HepG2 (cell line): ENCODE measurements at regions not wholly inside any gene's neighbourhood (a gene's known extent, or its start where the extent isn't known, plus 50 kb on each side); places are given as distances from the start of the nearest gene placed in this dataset.

ENCODE experiments used
- ATAC-seq: fragments of 200-7000 bp; cut with Tn5 transposase; 3 replicates; pipeline ENCODE4 v1.9.1; 2020; ENCODE audit warnings: mild to moderate bottlenecking, moderate library complexity
- BruUV-seq: library from RNA; stranded (reverse); fragments of 400-500 nt; replicated peaks from 2 replicates; lab custom pipeline; 2021; lab: Mats Ljungman, UMichigan
- CTCF ChIA-PET: fragments of 300-600 bp; formaldehyde crosslinking; extraction: SDS; loops from one replicate; lab custom pipeline; 2021; ENCODE audit warnings: low total read pairs, inconsistent platforms, low intra/inter-chr PET ratio; lab: Yijun Ruan, JAX
- POLR2A ChIA-PET: fragments of 350-600 bp; sonication (Branson Sonifier 250); formaldehyde crosslinking; loops from one replicate; lab custom pipeline; 2020; ENCODE audit warnings: antibody characterized with exemption, inconsistent platforms; lab: Yijun Ruan, JAX
- DNase-seq: peaks from one replicate; pipeline ENCODE4 v3.0.0-alpha.2; 2015; ENCODE audit warnings: low spot score
- FAIRE-seq: peaks from 3 replicates; lab custom pipeline; 2011; peaks lifted over from hg19 to GRCh38; lab: Jason Lieb, UNC
- H2AFZ ChIP-seq: one replicate; pipeline ENCODE4 v1.6.1; 2011; ENCODE audit warnings: low read length, inconsistent platforms
- H3K27ac ChIP-seq: fragments of 300-600 bp; 3 replicates; pipeline ENCODE4 v1.8.0; 2011; ENCODE audit warnings: mixed run types, mild to moderate bottlenecking, mixed read lengths, low read length, inconsistent platforms; ENCODE audit not compliant: insufficient read depth; ENCODE audit errors: extremely low read length
- H3K27me3 ChIP-seq, 2 experiments: fragments of 200-600 bp in 1 of 2; 2 replicates in 1 of 2; 3 replicates in 1 of 2; pipeline versions ENCODE4 v1.6.0 to v1.8.0; 2011; ENCODE audit warnings: low read length in 2 of 2, mild to moderate bottlenecking in 2 of 2, moderate library complexity in 2 of 2, inconsistent platforms in 1 of 2; ENCODE audit not compliant: insufficient read depth in 2 of 2, control insufficient read depth in 1 of 2
- H3K36me3 ChIP-seq, 2 experiments: fragments of 200-600 bp in 1 of 2; replicated peaks in 1 of 2; 2 replicates in 1 of 2; 3 replicates in 1 of 2; pipeline versions ENCODE4 v1.5.1 to v1.8.0; 2011; ENCODE audit warnings: low read length in 2 of 2, inconsistent platforms in 1 of 2; ENCODE audit not compliant: insufficient read depth in 2 of 2, control insufficient read depth in 1 of 2
- H3K4me1 ChIP-seq: 2 replicates; pipeline ENCODE4 v1.5.1; 2012; ENCODE audit warnings: low read length, inconsistent platforms; ENCODE audit not compliant: insufficient read depth
- H3K4me2 ChIP-seq: 2 replicates; pipeline ENCODE4 v1.6.0; 2011; ENCODE audit warnings: low read depth, low read length, inconsistent platforms
- H3K4me3 ChIP-seq, 3 experiments: fragments of 200-600 bp in 1 of 3; sonication (generic), shearing (Covaris generic) in 1 of 3; replicated peaks in 1 of 3; 2 replicates each; pipeline ENCODE4 v1.5.1; 2011 to 2016; ENCODE audit warnings: low read length in 3 of 3, inconsistent platforms in 2 of 3, low read depth in 2 of 3, mild to moderate bottlenecking in 2 of 3, control low read depth in 1 of 3, mixed read lengths in 1 of 3; ENCODE audit not compliant: insufficient read depth in 1 of 3
- H3K79me2 ChIP-seq: one replicate; pipeline ENCODE4 v1.6.1; 2011; ENCODE audit warnings: low read length, inconsistent platforms; ENCODE audit not compliant: insufficient read depth
- H3K9ac ChIP-seq: 2 replicates; pipeline ENCODE4 v1.6.0; 2011; ENCODE audit warnings: mild to moderate bottlenecking, low read depth, low read length, inconsistent platforms; ENCODE audit not compliant: insufficient read depth
- H3K9me3 ChIP-seq: 2 replicates; pipeline ENCODE4 v1.5.1; 2012; ENCODE audit warnings: mild to moderate bottlenecking, low read length
- H4K20me1 ChIP-seq: 2 replicates; pipeline ENCODE4 v1.6.0; 2011; ENCODE audit warnings: inconsistent platforms, mild to moderate bottlenecking, low read length, moderate library complexity; ENCODE audit not compliant: insufficient read depth
- AKAP8 ChIP-seq: sonication (generic); formaldehyde crosslinking; IDR thresholded peaks from 2 replicates; pipeline ENCODE4 v1.5.1; 2020; ENCODE audit warnings: mild to moderate bottlenecking, missing genetic modification reagents
- HDAC2 ChIP-seq: sonication (generic); formaldehyde crosslinking; IDR thresholded peaks from 2 replicates; pipeline ENCODE4 v1.4.0; 2020; ENCODE audit warnings: missing genetic modification reagents
- IKZF1 ChIP-seq: fragments of 450-650 bp; IDR thresholded peaks from 2 replicates; pipeline ENCODE4 v1.7.1; 2016
- KLF16 ChIP-seq, 2 experiments: sonication (generic) in 1 of 2; formaldehyde crosslinking in 1 of 2; IDR thresholded peaks; 2 replicates each; pipeline versions ENCODE4 v1.6.1 to v1.8.0; 2016 to 2023; ENCODE audit warnings: missing genetic modification reagents in 2 of 2, missing compliant biosample characterization in 1 of 2
- TARDBP ChIP-seq: sonication (generic); formaldehyde crosslinking; IDR thresholded peaks from 2 replicates; pipeline ENCODE4 v1.8.0; 2022; ENCODE audit warnings: mild to moderate bottlenecking, missing genetic modification reagents
- ZNF121 ChIP-seq: sonication (generic); formaldehyde crosslinking; IDR thresholded peaks from 2 replicates; pipeline ENCODE4 v1.5.0; 2020; ENCODE audit warnings: mild to moderate bottlenecking, missing genetic modification reagents
- ZNF230 ChIP-seq: sonication (generic); formaldehyde crosslinking; IDR thresholded peaks from 2 replicates; pipeline ENCODE4 v1.4.0; 2020; ENCODE audit warnings: mild to moderate bottlenecking, missing genetic modification reagents
- ZNF781 ChIP-seq: sonication (generic); formaldehyde crosslinking; IDR thresholded peaks from 2 replicates; pipeline ENCODE4 v1.5.1; 2020; ENCODE audit warnings: borderline replicate concordance, mild to moderate bottlenecking, missing genetic modification reagents; ENCODE audit errors: not compliant biosample characterization
- ZNF792 ChIP-seq: IDR thresholded peaks from 2 replicates; pipeline ENCODE4 v1.6.1; 2016
- WGBS: methylation state at CpG from one replicate; pipeline ENCODE4 v1.1.6; 2017; ENCODE audit warnings: low lambda C conversion rate; 5-methylcytosine and 5-hydroxymethylcytosine counted together
- in situ Hi-C: cut with HindIII; loops from 2 replicates; pipeline ENCODE4 v1.10.0; 2017; ENCODE audit warnings: low pct_unique_long_range_greater_than_20kb; ENCODE audit not compliant: extremely low pct_ligation_motif_present
- intact Hi-C: fragments of 100-400 bp; cut with micrococcal nuclease; formaldehyde crosslinking; loops from one replicate; pipeline ENCODE4 v1.10.0; 2022; ENCODE audit not compliant: unreplicated experiment
- TF ChIP-seq, protein P1 (sequence below), 2 experiments: sonication (generic) in 1 of 2; formaldehyde crosslinking in 1 of 2; IDR thresholded peaks; 2 replicates each; pipeline versions ENCODE4 v1.6.1 to v1.9.0; 2014 to 2022; ENCODE audit warnings: antibody characterized with exemption in 1 of 2, borderline replicate concordance in 1 of 2, inconsistent platforms in 1 of 2, low read depth in 1 of 2, missing genetic modification reagents in 1 of 2

DNA sequence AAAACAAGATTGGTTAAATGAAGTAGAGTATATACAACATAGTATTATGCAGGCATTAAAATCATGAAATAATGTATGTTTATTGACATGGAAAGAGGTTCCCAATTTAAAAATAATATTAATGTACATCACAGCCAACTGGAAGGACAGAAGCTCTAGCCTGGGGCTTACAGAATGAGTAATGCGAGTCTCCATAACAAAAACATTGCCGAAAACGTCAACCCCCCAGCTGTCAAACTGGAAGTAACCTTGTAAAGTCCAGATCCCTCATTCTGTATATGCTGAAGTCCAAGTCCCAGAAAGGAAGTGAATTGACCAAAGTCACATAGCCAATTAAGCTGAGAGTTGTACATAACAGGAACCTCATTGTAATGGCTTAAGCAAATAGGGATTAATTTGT lies 128.7 kb upstream of the ECI2 start:
- H3K4me3 ChIP-seq = no peak overlapping the region
- WGBS = 8% methylated on average over 3 of the region's 3 CpGs
- POLR2A ChIA-PET = no interaction called here

More for the DNA sequence above, 128.7 kb upstream of the ECI2 start:
- no TSS peak for BruUV-seq
- H3K36me3 ChIP-seq = no peaks in the 10 kb centered on the region
- DNase-seq (no peak), FAIRE-seq (no peak), ATAC-seq (no peak)
- H3K27ac ChIP-seq = no peak overlapping the region
- no peak overlapping the region for H2AFZ ChIP-seq
- TF ChIP-seq ZNF781 (no peak), KLF16 (CRISPR knock-in tag; IDR thresholded peaks at IDR 0.05) (no peak), ZNF792 (no peak), ZNF121 (CRISPR knock-in tag) (no peak), IKZF1 (no peak), TARDBP (CRISPR knock-in tag) (no peak), AKAP8 (CRISPR knock-in tag) (no peak), ZNF230 (no peak), HDAC2 (no peak)
- TF ChIP-seq, protein P1, sequence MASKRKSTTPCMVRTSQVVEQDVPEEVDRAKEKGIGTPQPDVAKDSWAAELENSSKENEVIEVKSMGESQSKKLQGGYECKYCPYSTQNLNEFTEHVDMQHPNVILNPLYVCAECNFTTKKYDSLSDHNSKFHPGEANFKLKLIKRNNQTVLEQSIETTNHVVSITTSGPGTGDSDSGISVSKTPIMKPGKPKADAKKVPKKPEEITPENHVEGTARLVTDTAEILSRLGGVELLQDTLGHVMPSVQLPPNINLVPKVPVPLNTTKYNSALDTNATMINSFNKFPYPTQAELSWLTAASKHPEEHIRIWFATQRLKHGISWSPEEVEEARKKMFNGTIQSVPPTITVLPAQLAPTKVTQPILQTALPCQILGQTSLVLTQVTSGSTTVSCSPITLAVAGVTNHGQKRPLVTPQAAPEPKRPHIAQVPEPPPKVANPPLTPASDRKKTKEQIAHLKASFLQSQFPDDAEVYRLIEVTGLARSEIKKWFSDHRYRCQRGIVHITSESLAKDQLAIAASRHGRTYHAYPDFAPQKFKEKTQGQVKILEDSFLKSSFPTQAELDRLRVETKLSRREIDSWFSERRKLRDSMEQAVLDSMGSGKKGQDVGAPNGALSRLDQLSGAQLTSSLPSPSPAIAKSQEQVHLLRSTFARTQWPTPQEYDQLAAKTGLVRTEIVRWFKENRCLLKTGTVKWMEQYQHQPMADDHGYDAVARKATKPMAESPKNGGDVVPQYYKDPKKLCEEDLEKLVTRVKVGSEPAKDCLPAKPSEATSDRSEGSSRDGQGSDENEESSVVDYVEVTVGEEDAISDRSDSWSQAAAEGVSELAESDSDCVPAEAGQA (IDR thresholded peaks at IDR 0.05; ENCODE audit: low read depth) = no peak
- TF ChIP-seq, protein P1 (CRISPR knock-in tag; IDR thresholded peaks at IDR 0.05; ENCODE audit: borderline replicate concordance) = no peak
- H3K4me1 ChIP-seq = no peaks in the 10 kb centered on the region
- no peak overlapping the region for H3K4me2 ChIP-seq
- no peaks in the 10 kb centered on the region for H3K9me3 ChIP-seq
- no peaks in the 10 kb centered on the region for H3K79me2 ChIP-seq
- in situ Hi-C loops (no loop called here), intact Hi-C loops (no loop called here)
- no peaks in the 10 kb centered on the region for H4K20me1 ChIP-seq
- no peak overlapping the region for H3K9ac ChIP-seq
- CTCF ChIA-PET = no interaction called here
- H3K27me3 ChIP-seq = peaks cover 1 to 47% of the 10 kb centered on the region in 2 experiments; a peak in 4 of 5 replicates
